ENCODE measurements at regions not wholly inside any gene's neighbourhood (a gene's known extent, or its start where the extent isn't known, plus 50 kb on each side); places are given as distances from the start of the nearest gene placed in this dataset.

DNA sequence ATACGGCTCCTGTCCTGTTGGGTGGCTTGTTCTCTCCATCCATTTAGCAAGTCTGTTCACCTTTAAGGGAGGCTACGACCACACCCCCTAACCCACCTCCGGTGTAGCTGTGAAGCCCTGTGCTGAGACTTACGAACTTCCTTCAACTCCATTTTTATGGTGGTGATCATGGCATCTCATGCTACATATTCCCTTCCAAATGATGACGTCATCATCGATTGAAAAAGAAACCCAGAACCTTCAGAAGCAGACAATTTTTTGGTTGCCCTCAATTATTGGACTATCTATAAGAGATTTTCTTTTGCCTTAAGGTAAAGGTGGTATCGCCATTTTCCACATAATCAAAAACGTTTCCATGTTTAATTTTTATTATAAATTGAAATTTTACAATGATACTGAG is 389.0 kb downstream of the CBLN4 start:
- Mint-ChIP-seq H3K4me3 (ENCODE audit: unreplicated experiment) (no peak overlapping the region), H3K4me1 (ENCODE audit: low read depth, unreplicated experiment) (no peaks in the 10 kb centered on the region), H3K27me3 (ENCODE audit: unreplicated experiment) (no peaks in the 10 kb centered on the region), H3K27ac (ENCODE audit: unreplicated experiment) (no peak overlapping the region), H3K9me3 (ENCODE audit: unreplicated experiment) (peaks cover 2% of the 10 kb centered on the region), H3K36me3 (ENCODE audit: unreplicated experiment) (no peaks in the 10 kb centered on the region)
- TF ChIP-seq CTCF (IDR thresholded peaks at IDR 0.05; ENCODE audit: partially characterized antibody, unreplicated experiment), result no peak
- DNase-seq, result no peak

DNA sequence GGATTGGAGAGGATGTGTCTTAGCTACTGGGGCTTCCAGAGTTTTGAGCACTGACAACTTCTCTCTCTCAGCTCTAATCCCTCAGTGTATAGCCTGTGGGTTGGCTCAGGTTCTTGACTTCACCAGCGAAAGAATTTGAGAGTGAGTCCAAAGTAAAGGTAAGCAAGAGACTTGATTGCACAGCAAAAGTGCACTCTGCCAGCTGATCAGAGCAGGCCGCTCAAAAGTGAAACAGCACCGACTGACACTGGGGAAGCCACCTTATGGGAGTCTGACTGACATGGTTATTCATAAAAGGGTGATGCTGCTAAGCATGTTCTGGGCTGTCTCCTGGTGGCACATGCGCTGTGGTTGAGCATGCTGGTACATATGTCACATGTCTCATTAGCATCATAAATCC is 389.5 kb downstream of the CBLN4 start:
- Mint-ChIP-seq H3K36me3 (ENCODE audit: unreplicated experiment) (no peaks in the 10 kb centered on the region), H3K27ac (ENCODE audit: unreplicated experiment) (no peak overlapping the region), H3K27me3 (ENCODE audit: unreplicated experiment) (no peaks in the 10 kb centered on the region), H3K4me1 (ENCODE audit: low read depth, unreplicated experiment) (no peaks in the 10 kb centered on the region), H3K4me3 (ENCODE audit: unreplicated experiment) (no peak overlapping the region), H3K9me3 (ENCODE audit: unreplicated experiment) (peaks cover 2% of the 10 kb centered on the region)
- no peak for TF ChIP-seq CTCF (IDR thresholded peaks at IDR 0.05; ENCODE audit: partially characterized antibody, unreplicated experiment)
- no peak for DNase-seq

DNA sequence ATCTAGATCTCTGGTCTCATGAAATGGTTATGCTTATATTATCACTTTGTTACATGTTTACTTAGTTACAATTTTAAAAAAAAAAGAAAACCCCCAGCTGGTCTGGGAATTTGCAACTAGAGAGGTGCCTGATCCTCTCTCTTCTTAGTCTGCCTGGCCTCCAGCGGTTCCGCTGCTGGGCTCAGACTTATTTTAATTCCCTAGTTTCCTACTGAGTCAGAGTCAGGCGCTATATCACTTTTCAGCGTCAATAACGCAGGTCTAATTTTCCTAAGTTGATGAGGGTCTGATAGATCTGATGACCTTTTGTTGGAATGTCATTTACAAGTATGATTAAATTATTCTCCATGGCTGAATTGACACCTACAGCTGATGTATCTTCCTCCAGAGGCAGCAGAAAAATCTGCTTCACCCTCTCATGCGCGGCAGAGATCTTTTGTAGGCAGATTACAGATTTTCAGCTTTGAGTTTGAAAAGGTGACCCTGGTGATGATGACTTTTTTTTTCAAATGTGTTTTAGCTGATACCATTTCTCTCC is 391.0 kb downstream of the CBLN4 start:
- no peak overlapping the region for H3K4me3 Mint-ChIP-seq (ENCODE audit: unreplicated experiment)
- no peaks in the 10 kb centered on the region for H3K36me3 Mint-ChIP-seq (ENCODE audit: unreplicated experiment)
- no peak for DNase-seq
- no peak for TF ChIP-seq CTCF (IDR thresholded peaks at IDR 0.05; ENCODE audit: partially characterized antibody, unreplicated experiment)
- H3K4me1 Mint-ChIP-seq (ENCODE audit: low read depth, unreplicated experiment), result no peaks in the 10 kb centered on the region
- peaks cover 2% of the 10 kb centered on the region for H3K9me3 Mint-ChIP-seq (ENCODE audit: unreplicated experiment)
- H3K27ac Mint-ChIP-seq (ENCODE audit: unreplicated experiment), result no peak overlapping the region
- H3K27me3 Mint-ChIP-seq (ENCODE audit: unreplicated experiment), result no peaks in the 10 kb centered on the region

- Mint-ChIP-seq H3K36me3 (ENCODE audit: unreplicated experiment) (no peaks in the 10 kb centered on the region), H3K4me3 (ENCODE audit: unreplicated experiment) (no peak overlapping the region), H3K27ac (ENCODE audit: unreplicated experiment) (no peak overlapping the region), H3K4me1 (ENCODE audit: low read depth, unreplicated experiment) (no peaks in the 10 kb centered on the region), H3K27me3 (ENCODE audit: unreplicated experiment) (no peaks in the 10 kb centered on the region), H3K9me3 (ENCODE audit: unreplicated experiment) (peaks cover 4% of the 10 kb centered on the region)
- TF ChIP-seq CTCF (IDR thresholded peaks at IDR 0.05; ENCODE audit: partially characterized antibody, unreplicated experiment), result no peak
- no peak for DNase-seq
Measured at GRCh38 chr20:55610756-55611155, 394.6 kb downstream of the CBLN4 start.

- no peak overlapping the region for H3K4me3 Mint-ChIP-seq (ENCODE audit: unreplicated experiment)
- TF ChIP-seq CTCF (IDR thresholded peaks at IDR 0.05; ENCODE audit: partially characterized antibody, unreplicated experiment), result no peak
- no peak overlapping the region for H3K27ac Mint-ChIP-seq (ENCODE audit: unreplicated experiment)
- DNase-seq, result no peak
- H3K9me3 Mint-ChIP-seq (ENCODE audit: unreplicated experiment), result peaks cover 3% of the 10 kb centered on the region
- H3K36me3 Mint-ChIP-seq (ENCODE audit: unreplicated experiment), result no peaks in the 10 kb centered on the region
- no peaks in the 10 kb centered on the region for H3K27me3 Mint-ChIP-seq (ENCODE audit: unreplicated experiment)
- no peaks in the 10 kb centered on the region for H3K4me1 Mint-ChIP-seq (ENCODE audit: low read depth, unreplicated experiment)
Measured at GRCh38 chr20:55605594-55605993, 399.7 kb downstream of the CBLN4 start.

Measured in glutamatergic neuron (in vitro differentiated cells).